Activated CD4-positive, alpha-beta T cell treated with anti-CD3 and anti-CD28 coated beads, Interleukin-2, Interleukin-6, amounts not matched to agents 100 ng/mL and 50 ng/mL, durations not matched to agents 16 hours and 8 hours (primary cell): ENCODE measurements at regions not wholly inside any gene's neighbourhood (a gene's known extent, or its start where the extent isn't known, plus 50 kb on each side); places are given as distances from the start of the nearest gene placed in this dataset.
"Not testable (repeated sequence)": the region's sequence is repeated elsewhere in the genome, so short reads cannot be mapped to it uniquely, and the experiment has no call there.

Experiments
- DNase-seq: peaks from one replicate; pipeline ENCODE4 v3.0.0-alpha.2; 2020

GRCh38 chr6:93183531-93183972 lies 235.8 kb downstream of the EPHA7 start:
- no peak for DNase-seq

GRCh38 chr6:93182938-93183479 lies 236.3 kb downstream of the EPHA7 start:
- no peak for DNase-seq

GRCh38 chr6:93177918-93178317 lies 241.4 kb downstream of the EPHA7 start:
- no peak for DNase-seq

GRCh38 chr6:93177438-93177837 lies 241.9 kb downstream of the EPHA7 start:
- no peak for DNase-seq

GRCh38 chr6:93176070-93176469 lies 243.3 kb downstream of the EPHA7 start:
- DNase-seq: no peak

- not testable (repeated sequence) for DNase-seq
These were observed 245.8 kb downstream of the EPHA7 start for GRCh38 chr6:93173573-93173972.

GRCh38 chr6:93165850-93166430 lies 253.4 kb downstream of the EPHA7 start:
- DNase-seq: no peak

GRCh38 chr6:93164781-93165180 lies 254.6 kb downstream of the EPHA7 start:
- no peak for DNase-seq

GRCh38 chr6:93163146-93163545 lies 256.2 kb downstream of the EPHA7 start:
- DNase-seq: no peak

GRCh38 chr6:93139408-93140081 lies 279.8 kb downstream of the EPHA7 start:
- DNase-seq: peak; percentile 48

GRCh38 chr6:93136111-93136510 lies 283.2 kb downstream of the EPHA7 start:
- DNase-seq: no peak

GRCh38 chr6:93124006-93124632 lies 295.2 kb downstream of the EPHA7 start:
- no peak for DNase-seq

- DNase-seq: no peak
These were observed 295.8 kb downstream of the EPHA7 start for GRCh38 chr6:93123585-93123984.

- DNase-seq: no peak
These were observed 299.1 kb downstream of the EPHA7 start for GRCh38 chr6:93120154-93120742.

- DNase-seq: no peak
These were observed 313.5 kb downstream of the EPHA7 start for GRCh38 chr6:93105907-93106306.

GRCh38 chr6:93105017-93105416 lies 314.3 kb downstream of the EPHA7 start:
- no peak for DNase-seq

- DNase-seq: no peak
These were observed 315.1 kb downstream of the EPHA7 start for GRCh38 chr6:93104195-93104817.

GRCh38 chr6:93088621-93089501 lies 330.5 kb downstream of the EPHA7 start:
- no peak for DNase-seq

- no peak for DNase-seq
These were observed 331.8 kb downstream of the EPHA7 start for GRCh38 chr6:93087606-93088005.

- no peak for DNase-seq
These were observed 333.0 kb downstream of the EPHA7 start for GRCh38 chr6:93086351-93086750.

GRCh38 chr6:93083337-93084230 lies 335.8 kb downstream of the EPHA7 start:
- DNase-seq: no peak
